Tibial nerve (tissue), 4 donors: ENCODE measurements at regions not wholly inside any gene's neighbourhood (a gene's known extent, or its start where the extent isn't known, plus 50 kb on each side); places are given as distances from the start of the nearest gene placed in this dataset.

Experiments
- CTCF ChIP-seq, 5 experiments: fragments of 200-600 bp in 3 of 5; fragments of 450-650 bp in 2 of 5; sonication (generic) in 3 of 5; IDR thresholded peaks; one replicate each; pipeline ENCODE4 v1.5.1; 2016 to 2019; ENCODE audit warnings: antibody characterized with exemption in 5 of 5, mild to moderate bottlenecking in 3 of 5, moderate library complexity in 2 of 5
- EP300 ChIP-seq, 2 donors: sonication (generic); formaldehyde crosslinking; IDR thresholded peaks; one replicate each; pipeline ENCODE4 v1.6.1; 2017; ENCODE audit warnings: antibody characterized with exemption in 2 of 2, mild to moderate bottlenecking in 1 of 2

GRCh38 chr12:5217936-5218335, 174.3 kb downstream of the KCNA5 start:
- TF ChIP-seq CTCF (IDR thresholded peaks at IDR 0.05): no peak
- TF ChIP-seq EP300 (IDR thresholded peaks at IDR 0.05): no peak
